Astrocyte (in vitro differentiated cells and primary cell): ENCODE measurements at regions not wholly inside any gene's neighbourhood (a gene's known extent, or its start where the extent isn't known, plus 50 kb on each side); places are given as distances from the start of the nearest gene placed in this dataset.

Source experiments
- DNase-seq: peaks from one replicate; pipeline ENCODE4 v3.0.0-alpha.2; 2010; ENCODE audit warnings: low read depth
- FAIRE-seq: peaks from 2 replicates; lab custom pipeline; 2011; peaks lifted over from hg19 to GRCh38; lab: Jason Lieb, UNC
- H2AFZ ChIP-seq: 2 replicates; pipeline ENCODE4 v1.6.0; 2012; ENCODE audit warnings: low read depth, low read length, inconsistent platforms
- H3K27ac ChIP-seq: 2 replicates; pipeline ENCODE4 v1.5.1; 2011; ENCODE audit warnings: low read depth, low read length, inconsistent platforms
- H3K27me3 ChIP-seq: 2 replicates; pipeline ENCODE4 v1.6.0; 2011; ENCODE audit warnings: low read length, inconsistent platforms; ENCODE audit not compliant: insufficient read depth
- H3K36me3 ChIP-seq: 2 replicates; pipeline ENCODE4 v1.5.1; 2011; ENCODE audit warnings: low read length, inconsistent platforms; ENCODE audit not compliant: insufficient read depth
- H3K4me1 ChIP-seq: 2 replicates; pipeline ENCODE4 v1.5.1; 2011; ENCODE audit warnings: low read length, inconsistent platforms; ENCODE audit not compliant: insufficient read depth
- H3K4me2 ChIP-seq: 2 replicates; pipeline ENCODE4 v1.6.0; 2012; ENCODE audit warnings: low read length, inconsistent platforms
- H3K4me3 ChIP-seq: 2 replicates; pipeline ENCODE4 v1.5.1; 2011; ENCODE audit warnings: low read depth, mild to moderate bottlenecking, low read length, inconsistent platforms; ENCODE audit not compliant: insufficient read depth
- H3K79me2 ChIP-seq: 2 replicates; pipeline ENCODE4 v1.6.0; 2012; ENCODE audit warnings: mild to moderate bottlenecking, low read length, inconsistent platforms; ENCODE audit not compliant: insufficient read depth
- H3K9ac ChIP-seq: 2 replicates; pipeline ENCODE4 v1.6.0; 2012; ENCODE audit warnings: mild to moderate bottlenecking, low read length, inconsistent platforms
- H3K9me3 ChIP-seq: 2 replicates; pipeline ENCODE4 v1.5.1; 2012; ENCODE audit warnings: low read depth, mild to moderate bottlenecking, low read length, inconsistent platforms; ENCODE audit not compliant: insufficient read depth
- H4K20me1 ChIP-seq: 2 replicates; pipeline ENCODE4 v1.6.0; 2012; ENCODE audit warnings: low read length, inconsistent platforms; ENCODE audit not compliant: insufficient read depth
- H3K27ac Mint-ChIP-seq: one replicate; pipeline ENCODE4 v1.8.0; 2021; ENCODE audit warnings: mild to moderate bottlenecking, mixed read lengths; ENCODE audit not compliant: unreplicated experiment
- H3K27me3 Mint-ChIP-seq: one replicate; pipeline ENCODE4 v1.8.0; 2021; ENCODE audit warnings: low read depth, mixed read lengths; ENCODE audit not compliant: unreplicated experiment
- H3K36me3 Mint-ChIP-seq: one replicate; pipeline ENCODE4 v1.8.0; 2021; ENCODE audit warnings: low read depth, mixed read lengths; ENCODE audit not compliant: unreplicated experiment
- H3K4me1 Mint-ChIP-seq: one replicate; pipeline ENCODE4 v1.8.0; 2021; ENCODE audit warnings: low read depth, mixed read lengths; ENCODE audit not compliant: unreplicated experiment
- H3K4me3 Mint-ChIP-seq: one replicate; pipeline ENCODE4 v1.8.0; 2021; ENCODE audit warnings: mild to moderate bottlenecking, moderate library complexity, mixed read lengths; ENCODE audit not compliant: unreplicated experiment
- H3K9me3 Mint-ChIP-seq: one replicate; pipeline ENCODE4 v1.8.0; 2021; ENCODE audit warnings: mild to moderate bottlenecking, mixed read lengths; ENCODE audit not compliant: unreplicated experiment
- CTCF ChIP-seq: IDR thresholded peaks from 2 replicates; pipeline ENCODE4 v1.5.1; 2011; ENCODE audit warnings: low read depth, mild to moderate bottlenecking, inconsistent platforms, low read length, moderate library complexity; ENCODE audit not compliant: insufficient read depth
- EZH2 ChIP-seq: IDR thresholded peaks from 2 replicates; pipeline ENCODE4 v1.6.1; 2012; ENCODE audit warnings: mild to moderate bottlenecking, low read length, inconsistent platforms; ENCODE audit not compliant: insufficient read depth

DNA sequence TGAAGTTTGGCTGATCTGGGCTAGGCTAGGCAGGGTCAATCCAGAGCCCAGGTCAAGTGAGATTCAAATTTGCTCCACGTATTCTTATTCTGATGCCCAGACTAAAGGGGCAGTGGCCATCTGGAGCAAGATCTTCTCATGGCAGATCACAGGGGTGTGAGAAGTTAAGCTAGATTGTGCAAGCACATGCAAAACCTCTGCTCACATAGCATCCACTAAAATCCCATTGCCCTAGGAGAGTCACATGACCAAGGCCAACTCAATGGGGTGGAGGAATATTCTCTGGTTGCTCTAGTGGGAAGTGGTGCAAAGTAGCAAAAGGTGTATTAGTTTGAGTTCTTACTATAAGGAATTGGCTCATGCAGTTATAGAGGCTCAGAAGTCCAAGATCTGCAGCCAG, 318.4 kb upstream of the ASIC2 start:
- Histone ChIP-seq H2AFZ (no peak overlapping the region), H3K4me2 (no peak overlapping the region), H3K27ac (no peak overlapping the region), H4K20me1 (no peaks in the 10 kb centered on the region), H3K4me1 (no peaks in the 10 kb centered on the region), H3K36me3 (no peaks in the 10 kb centered on the region), H3K79me2 (no peaks in the 10 kb centered on the region), H3K9ac (no peak overlapping the region), H3K4me3 (no peak overlapping the region), H3K9me3 (no peaks in the 10 kb centered on the region), H3K27me3 (no peaks in the 10 kb centered on the region)
- DNase-seq (no peak), FAIRE-seq (no peak)
- no peaks in the 10 kb centered on the region for H3K4me1 Mint-ChIP-seq
- TF ChIP-seq CTCF: no peak
- TF ChIP-seq EZH2: no peak
- no peaks in the 10 kb centered on the region for H3K9me3 Mint-ChIP-seq
- H3K36me3 Mint-ChIP-seq: no peaks in the 10 kb centered on the region
- H3K4me3 Mint-ChIP-seq: no peak overlapping the region
- peaks cover 31% of the 10 kb centered on the region for H3K27me3 Mint-ChIP-seq
- H3K27ac Mint-ChIP-seq: no peak overlapping the region

GRCh38 chr17:33615861-33616260, 322.8 kb upstream of the ASIC2 start:
- Histone ChIP-seq H3K36me3 (no peaks in the 10 kb centered on the region), H3K27ac (no peak overlapping the region), H3K27me3 (no peaks in the 10 kb centered on the region), H3K4me2 (no peak overlapping the region), H4K20me1 (no peaks in the 10 kb centered on the region), H3K79me2 (no peaks in the 10 kb centered on the region), H3K4me3 (no peak overlapping the region), H3K9me3 (no peaks in the 10 kb centered on the region), H3K4me1 (no peaks in the 10 kb centered on the region), H3K9ac (no peak overlapping the region), H2AFZ (no peak overlapping the region)
- H3K4me3 Mint-ChIP-seq: no peak overlapping the region
- TF ChIP-seq EZH2 (no peak), CTCF (no peak)
- no peaks in the 10 kb centered on the region for H3K4me1 Mint-ChIP-seq
- H3K27me3 Mint-ChIP-seq: peaks cover 11% of the 10 kb centered on the region
- DNase-seq (no peak), FAIRE-seq (no peak)
- no peaks in the 10 kb centered on the region for H3K36me3 Mint-ChIP-seq
- H3K9me3 Mint-ChIP-seq: no peaks in the 10 kb centered on the region
- no peak overlapping the region for H3K27ac Mint-ChIP-seq

GRCh38 chr17:33623841-33624240, 330.7 kb upstream of the ASIC2 start:
- Mint-ChIP-seq H3K27me3 (peaks cover 19% of the 10 kb centered on the region), H3K36me3 (no peaks in the 10 kb centered on the region), H3K4me1 (no peaks in the 10 kb centered on the region), H3K9me3 (peaks cover 4% of the 10 kb centered on the region), H3K4me3 (no peak overlapping the region), H3K27ac (no peak overlapping the region)
- Histone ChIP-seq H3K4me2 (no peak overlapping the region), H4K20me1 (no peaks in the 10 kb centered on the region), H3K27me3 (no peaks in the 10 kb centered on the region), H2AFZ (no peak overlapping the region), H3K9ac (no peak overlapping the region), H3K27ac (no peak overlapping the region), H3K9me3 (peaks cover 2% of the 10 kb centered on the region), H3K4me3 (no peak overlapping the region), H3K4me1 (no peaks in the 10 kb centered on the region), H3K79me2 (no peaks in the 10 kb centered on the region), H3K36me3 (no peaks in the 10 kb centered on the region)
- TF ChIP-seq CTCF: no peak
- TF ChIP-seq EZH2: no peak
- DNase-seq (no peak), FAIRE-seq (no peak)
